ENCODE measurements at regions not wholly inside any gene's neighbourhood (a gene's known extent, or its start where the extent isn't known, plus 50 kb on each side); places are given as distances from the start of the nearest gene placed in this dataset.

DNA sequence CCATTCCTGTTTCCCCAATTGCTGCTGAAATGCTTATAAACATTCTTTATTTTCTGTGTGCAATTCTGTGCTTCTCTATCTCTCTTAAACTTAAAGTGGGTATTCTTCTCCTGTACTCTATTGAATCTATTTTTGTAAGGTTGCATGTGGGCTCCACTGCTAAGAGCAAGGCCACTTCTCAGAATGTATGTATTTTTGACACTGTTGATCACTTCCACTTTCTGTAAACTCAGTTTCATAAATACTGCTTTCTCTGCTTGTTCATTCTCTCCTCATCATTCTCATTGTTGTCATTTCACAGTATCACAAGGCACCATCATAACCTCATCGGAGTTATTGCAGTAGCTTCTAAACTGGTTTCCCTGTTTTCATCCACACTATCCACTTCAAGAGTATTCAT lies 483.0 kb upstream of the CDH18 start:
- TF ChIP-seq, protein P1, sequence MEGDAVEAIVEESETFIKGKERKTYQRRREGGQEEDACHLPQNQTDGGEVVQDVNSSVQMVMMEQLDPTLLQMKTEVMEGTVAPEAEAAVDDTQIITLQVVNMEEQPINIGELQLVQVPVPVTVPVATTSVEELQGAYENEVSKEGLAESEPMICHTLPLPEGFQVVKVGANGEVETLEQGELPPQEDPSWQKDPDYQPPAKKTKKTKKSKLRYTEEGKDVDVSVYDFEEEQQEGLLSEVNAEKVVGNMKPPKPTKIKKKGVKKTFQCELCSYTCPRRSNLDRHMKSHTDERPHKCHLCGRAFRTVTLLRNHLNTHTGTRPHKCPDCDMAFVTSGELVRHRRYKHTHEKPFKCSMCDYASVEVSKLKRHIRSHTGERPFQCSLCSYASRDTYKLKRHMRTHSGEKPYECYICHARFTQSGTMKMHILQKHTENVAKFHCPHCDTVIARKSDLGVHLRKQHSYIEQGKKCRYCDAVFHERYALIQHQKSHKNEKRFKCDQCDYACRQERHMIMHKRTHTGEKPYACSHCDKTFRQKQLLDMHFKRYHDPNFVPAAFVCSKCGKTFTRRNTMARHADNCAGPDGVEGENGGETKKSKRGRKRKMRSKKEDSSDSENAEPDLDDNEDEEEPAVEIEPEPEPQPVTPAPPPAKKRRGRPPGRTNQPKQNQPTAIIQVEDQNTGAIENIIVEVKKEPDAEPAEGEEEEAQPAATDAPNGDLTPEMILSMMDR (IDR thresholded peaks at IDR 0.05) = no peak
- TF ChIP-seq EP300 (IDR thresholded peaks at IDR 0.05) (no peak), POLR2A (IDR thresholded peaks at IDR 0.05) (no peak)
